Calu3 (cell line): ENCODE measurements at regions not wholly inside any gene's neighbourhood (a gene's known extent, or its start where the extent isn't known, plus 50 kb on each side); places are given as distances from the start of the nearest gene placed in this dataset.

Source experiments
- BruUV-seq: library from RNA; stranded (reverse); fragments of 400-500 nt; replicated peaks from 2 replicates; lab custom pipeline; 2021; lab: Mats Ljungman, UMichigan
- CTCF ChIA-PET: fragments of 300-600 bp; sonication (Branson Sonifier 250); formaldehyde crosslinking; loops from one replicate; lab custom pipeline; 2022; ENCODE audit warnings: antibody characterized with exemption; lab: Charles Lee
- DNase-seq: peaks from one replicate; pipeline ENCODE4 v3.0.0; 2022
- H3K27ac Mint-ChIP-seq: one replicate; pipeline ENCODE4 v1.8.0; 2022; ENCODE audit warnings: mixed read lengths; ENCODE audit not compliant: unreplicated experiment
- H3K27me3 Mint-ChIP-seq: one replicate; pipeline ENCODE4 v1.8.0; 2022; ENCODE audit warnings: mixed read lengths; ENCODE audit not compliant: unreplicated experiment
- H3K36me3 Mint-ChIP-seq: one replicate; pipeline ENCODE4 v1.8.0; 2022; ENCODE audit warnings: mild to moderate bottlenecking, moderate library complexity, mixed read lengths; ENCODE audit not compliant: insufficient read depth, unreplicated experiment
- H3K4me1 Mint-ChIP-seq: one replicate; pipeline ENCODE4 v1.8.0; 2022; ENCODE audit warnings: mild to moderate bottlenecking, low read depth, mixed read lengths; ENCODE audit not compliant: unreplicated experiment
- H3K4me3 Mint-ChIP-seq: one replicate; pipeline ENCODE4 v1.8.0; 2022; ENCODE audit warnings: mild to moderate bottlenecking, low read depth, moderate library complexity, mixed read lengths; ENCODE audit not compliant: unreplicated experiment
- H3K9me3 Mint-ChIP-seq: one replicate; pipeline ENCODE4 v1.8.0; 2022; ENCODE audit warnings: low read depth, mixed read lengths; ENCODE audit not compliant: unreplicated experiment
- CTCF ChIP-seq: fragments of 200-600 bp; IDR thresholded peaks from one replicate; pipeline ENCODE4 v1.8.0; 2022; ENCODE audit warnings: antibody characterized with exemption; ENCODE audit not compliant: unreplicated experiment
- intact Hi-C: fragments of 100-400 bp; cut with micrococcal nuclease; formaldehyde crosslinking; loops from one replicate; pipeline ENCODE4 v1.10.0; 2022; ENCODE audit not compliant: unreplicated experiment

GRCh38 chr4:153040677-153041076, 104.6 kb downstream of the FHDC1 start:
- Mint-ChIP-seq H3K27ac (no peak overlapping the region), H3K9me3 (no peaks in the 10 kb centered on the region), H3K36me3 (no peaks in the 10 kb centered on the region), H3K4me1 (no peaks in the 10 kb centered on the region), H3K4me3 (no peak overlapping the region), H3K27me3 (no peaks in the 10 kb centered on the region)
- CTCF ChIA-PET, result no interaction called here
- TF ChIP-seq CTCF, result no peak
- no TSS peak for BruUV-seq
- DNase-seq, result no peak
- intact Hi-C loops, result no loop called here

- Mint-ChIP-seq H3K36me3 (no peaks in the 10 kb centered on the region), H3K27me3 (no peaks in the 10 kb centered on the region)
- CTCF ChIA-PET, result no interaction called here
Measured at GRCh38 chr4:153044036-153044435, 107.9 kb downstream of the FHDC1 start.

GRCh38 chr4:153045111-153045982, 109.2 kb downstream of the FHDC1 start:
- H3K27ac Mint-ChIP-seq, result no peak overlapping the region
- no peaks in the 10 kb centered on the region for H3K9me3 Mint-ChIP-seq
- H3K4me3 Mint-ChIP-seq, result no peak overlapping the region
- intact Hi-C loops, result no loop called here
- no TSS peak for BruUV-seq
- CTCF ChIA-PET, result interaction anchor here (0.6 kb wide), 1 partner anchor 222 kb away, joined by 5 read pairs; no protein-coding TSS in a partner anchor
- H3K4me1 Mint-ChIP-seq, result no peaks in the 10 kb centered on the region
- DNase-seq, result no peak
- H3K27me3 Mint-ChIP-seq, result no peaks in the 10 kb centered on the region
- no peaks in the 10 kb centered on the region for H3K36me3 Mint-ChIP-seq
- no peak for TF ChIP-seq CTCF

More at GRCh38 chr4:153044036-153044435, 107.9 kb downstream of the FHDC1 start:
- H3K9me3 Mint-ChIP-seq, result no peaks in the 10 kb centered on the region
- no peak overlapping the region for H3K4me3 Mint-ChIP-seq
- intact Hi-C loops, result no loop called here
- TF ChIP-seq CTCF, result no peak
- H3K27ac Mint-ChIP-seq, result no peak overlapping the region
- BruUV-seq, result no TSS peak
- no peak for DNase-seq
- no peaks in the 10 kb centered on the region for H3K4me1 Mint-ChIP-seq

- Mint-ChIP-seq H3K9me3 (no peaks in the 10 kb centered on the region), H3K27ac (no peak overlapping the region), H3K36me3 (no peaks in the 10 kb centered on the region), H3K4me3 (no peak overlapping the region), H3K4me1 (no peaks in the 10 kb centered on the region), H3K27me3 (peaks cover 50% of the 10 kb centered on the region)
- CTCF ChIA-PET, result interaction anchor here (0.6 kb wide), 1 partner anchor 956 kb away, joined by 3 read pairs; no protein-coding TSS in a partner anchor
- DNase-seq, result no peak
- intact Hi-C loops, result loop anchor here (1.0 kb wide), 1 partner anchor 18 kb away; no protein-coding TSS in a partner anchor
- TF ChIP-seq CTCF, result no peak
- BruUV-seq, result no TSS peak
Measured at GRCh38 chr4:153058671-153059060, 122.5 kb downstream of the FHDC1 start.
